GM12878 (cell line): ENCODE measurements at regions not wholly inside any gene's neighbourhood (a gene's known extent, or its start where the extent isn't known, plus 50 kb on each side); places are given as distances from the start of the nearest gene placed in this dataset.

Experiments
- ATAC-seq: fragments of 200-7000 bp; cut with Tn5 transposase; 3 replicates; pipeline ENCODE4 v1.9.1; 2020; ENCODE audit warnings: mild to moderate bottlenecking, moderate library complexity
- BruUV-seq: library from RNA; stranded (reverse); fragments of 400-500 nt; replicated peaks from 2 replicates; lab custom pipeline; 2021; lab: Mats Ljungman, UMichigan
- CTCF ChIA-PET: fragments of 300-600 bp; sonication (Branson Sonifier 250); formaldehyde crosslinking; extraction: SDS; loops from one replicate; lab custom pipeline; 2021; ENCODE audit warnings: inconsistent platforms; lab: Yijun Ruan, JAX
- POLR2A ChIA-PET: fragments of 350-600 bp; formaldehyde crosslinking; extraction: SDS; loops from one replicate; lab custom pipeline; 2021; ENCODE audit warnings: inconsistent platforms; lab: Charles Lee
- RAD21 ChIA-PET: fragments of 300-600 bp; sonication (Branson Sonifier 250); formaldehyde crosslinking; loops from one replicate; lab custom pipeline; 2023; ENCODE audit warnings: antibody characterized with exemption; ENCODE audit not compliant: unreplicated experiment; lab: Charles Lee
- SMC1A ChIA-PET: fragments of 300-600 bp; sonication (Branson Sonifier 250); formaldehyde crosslinking; loops from one replicate; lab custom pipeline; 2023; ENCODE audit not compliant: unreplicated experiment, uncharacterized antibody; lab: Charles Lee
- DNase-seq: peaks from one replicate; pipeline ENCODE4 v3.0.0-alpha.2; 2011; ENCODE audit warnings: low read depth, low spot score
- FAIRE-seq: peaks from 3 replicates; lab custom pipeline; 2011; peaks lifted over from hg19 to GRCh38; lab: Jason Lieb, UNC
- H2AFZ ChIP-seq: 2 replicates; pipeline ENCODE4 v1.6.0; 2011; ENCODE audit warnings: low read depth, low read length, control low read depth; ENCODE audit not compliant: control insufficient read depth
- H3K27ac ChIP-seq: 2 replicates; pipeline ENCODE4 v1.5.1; 2011; ENCODE audit warnings: control low read depth; ENCODE audit not compliant: control insufficient read depth, insufficient read depth
- H3K27me3 ChIP-seq, 2 experiments: replicated peaks in 1 of 2; 2 replicates each; pipeline versions ENCODE4 v1.6.0 to v1.6.1; 2011; ENCODE audit warnings: low read length in 1 of 2; ENCODE audit not compliant: control insufficient read depth in 2 of 2, insufficient read depth in 2 of 2
- H3K36me3 ChIP-seq, 2 experiments: 2 replicates each; pipeline ENCODE4 v1.5.1; 2011; ENCODE audit warnings: low read length in 1 of 2; ENCODE audit not compliant: control insufficient read depth in 2 of 2, insufficient read depth in 2 of 2
- H3K4me1 ChIP-seq: 2 replicates; pipeline ENCODE4 v1.6.1; 2011; ENCODE audit warnings: mild to moderate bottlenecking, low read length, moderate library complexity, mixed read lengths; ENCODE audit not compliant: control insufficient read depth, insufficient read depth
- H3K4me2 ChIP-seq: 2 replicates; pipeline ENCODE4 v1.6.0; 2011; ENCODE audit warnings: control low read depth; ENCODE audit not compliant: control insufficient read depth, insufficient read depth
- H3K4me3 ChIP-seq: fragments of 200-600 bp; sonication (generic); 2 replicates; pipeline ENCODE4 v1.5.1; 2016
- H3K79me2 ChIP-seq: 2 replicates; pipeline ENCODE4 v1.6.0; 2011; ENCODE audit warnings: low read length; ENCODE audit not compliant: control insufficient read depth, insufficient read depth
- H3K9ac ChIP-seq: 2 replicates; pipeline ENCODE4 v1.8.0; 2011; ENCODE audit warnings: low read length, control low read depth, mixed read lengths; ENCODE audit not compliant: control insufficient read depth, insufficient read depth
- H3K9me3 ChIP-seq: replicated peaks from 3 replicates; pipeline ENCODE4 v1.5.1; 2011; ENCODE audit warnings: mild to moderate bottlenecking, low read length; ENCODE audit not compliant: control insufficient read depth, insufficient read depth
- H4K20me1 ChIP-seq: 2 replicates; pipeline ENCODE4 v1.6.0; 2011; ENCODE audit not compliant: control insufficient read depth, insufficient read depth
- CBX5 ChIP-seq: sonication (generic); IDR thresholded peaks from 2 replicates; pipeline ENCODE4 v1.6.1; 2016; ENCODE audit warnings: low read depth, moderate library complexity, mild to moderate bottlenecking, inconsistent platforms
- CUX1 ChIP-seq: IDR thresholded peaks from 2 replicates; pipeline ENCODE4 v1.6.1; 2012; ENCODE audit warnings: improper control_type of control experiment, low read depth, low read length; ENCODE audit not compliant: insufficient replicate concordance
- E2F8 ChIP-seq: fragments of 450-650 bp; IDR thresholded peaks from 2 replicates; pipeline ENCODE4 v1.6.1; 2018; ENCODE audit warnings: mild to moderate bottlenecking, low read depth, moderate library complexity; ENCODE audit not compliant: partially characterized antibody
- FOXM1 ChIP-seq: IDR thresholded peaks from 2 replicates; pipeline ENCODE4 v1.6.1; 2012; ENCODE audit warnings: low read depth, mild to moderate bottlenecking, inconsistent platforms, low read length, moderate library complexity
- GATAD2B ChIP-seq: fragments of 450-650 bp; conservative IDR thresholded peaks from 2 replicates; pipeline ENCODE4 v1.6.1; 2017; ENCODE audit warnings: low read depth, mild to moderate bottlenecking, moderate library complexity
- MEF2A ChIP-seq: IDR thresholded peaks from 2 replicates; pipeline ENCODE4 v1.6.1; 2011; ENCODE audit warnings: low read depth, mild to moderate bottlenecking, low read length, moderate library complexity; ENCODE audit not compliant: insufficient read depth
- MTA2 ChIP-seq: fragments of 450-650 bp; IDR thresholded peaks from 2 replicates; pipeline ENCODE4 v1.6.1; 2016; ENCODE audit warnings: low read depth, mild to moderate bottlenecking, moderate library complexity
- SIX5 ChIP-seq: IDR thresholded peaks from 2 replicates; pipeline ENCODE4 v1.6.1; 2011; ENCODE audit warnings: mild to moderate bottlenecking, low read depth, low read length, moderate library complexity; ENCODE audit not compliant: severe bottlenecking
- ZBTB33 ChIP-seq: fragments of 450-650 bp; IDR thresholded peaks from 2 replicates; pipeline ENCODE4 v1.6.1; 2017; ENCODE audit warnings: mild to moderate bottlenecking
- ZNF622 ChIP-seq: fragments of 450-650 bp; IDR thresholded peaks from 2 replicates; pipeline ENCODE4 v1.6.1; 2017; ENCODE audit warnings: mild to moderate bottlenecking, inconsistent platforms
- ZNF687 ChIP-seq: fragments of 450-650 bp; IDR thresholded peaks from 2 replicates; pipeline ENCODE4 v1.6.1; 2017; ENCODE audit warnings: mild to moderate bottlenecking, moderate library complexity
- WGBS: methylation state at CpG from one replicate; pipeline ENCODE4 v1.1.6; 2016; ENCODE audit warnings: low lambda C conversion rate; ENCODE audit not compliant: insufficient replicate concordance, insufficient coverage; ENCODE audit errors: missing lambda C conversion rate; 5-methylcytosine and 5-hydroxymethylcytosine counted together
- in situ Hi-C: fragments of 300-500 bp; cut with MboI; formaldehyde crosslinking; loops from 9 replicates; pipeline ENCODE4 v1.14.3; 2018; ENCODE audit warnings: mixed read lengths
- intact Hi-C: fragments of 100-400 bp; cut with micrococcal nuclease; formaldehyde crosslinking; loops from one replicate; pipeline ENCODE4 v1.14.2; 2022; ENCODE audit not compliant: unreplicated experiment

- 51% methylated on average over 5 of the region's 5 CpGs for WGBS
- ChIA-PET SMC1A (no interaction called here), RAD21 (no interaction called here), CTCF (no interaction called here), POLR2A (no interaction called here)
- Histone ChIP-seq H2AFZ (no peak overlapping the region), H3K27me3 (no peaks in the 10 kb centered on the region), H4K20me1 (no peaks in the 10 kb centered on the region), H3K4me3 (no peak overlapping the region), H3K9ac (no peak overlapping the region), H3K27ac (no peak overlapping the region), H3K4me1 (no peaks in the 10 kb centered on the region), H3K9me3 (no peaks in the 10 kb centered on the region), H3K79me2 (no peaks in the 10 kb centered on the region), H3K4me2 (no peak overlapping the region), H3K36me3 (no peaks in the 10 kb centered on the region)
- ATAC-seq (no peak), DNase-seq (no peak), FAIRE-seq (no peak)
- BruUV-seq = no TSS peak
- intact Hi-C loops = no loop called here
- in situ Hi-C loops = no loop called here
- TF ChIP-seq MEF2A (no peak), CBX5 (no peak), ZNF687 (no peak), ZBTB33 (no peak), E2F8 (no peak), FOXM1 (no peak), CUX1 (no peak), GATAD2B (no peak), ZNF622 (no peak), SIX5 (no peak), MTA2 (no peak)
Observed at GRCh38 chr3:40669176-40669575, 144.4 kb downstream of the ZNF621 start.
